MG63 (cell line): ENCODE measurements at regions not wholly inside any gene's neighbourhood (a gene's known extent, or its start where the extent isn't known, plus 50 kb on each side); places are given as distances from the start of the nearest gene placed in this dataset.
"Not testable (repeated sequence)": the region's sequence is repeated elsewhere in the genome, so short reads cannot be mapped to it uniquely, and the experiment has no call there.

Source experiments
- DNase-seq: peaks from one replicate; pipeline ENCODE4 v3.0.0-alpha.2; 2020
- H3K27me3 ChIP-seq: fragments of 250-450 bp; sonication (Bioruptor Pico); 2 replicates; pipeline ENCODE4 v1.5.1; 2020; ENCODE audit warnings: mild to moderate bottlenecking, moderate library complexity
- H3K36me3 ChIP-seq: fragments of 250-450 bp; sonication (Bioruptor Pico); 2 replicates; pipeline ENCODE4 v1.5.1; 2020; ENCODE audit warnings: mild to moderate bottlenecking, moderate library complexity
- H3K4me3 ChIP-seq: fragments of 250-450 bp; sonication (Bioruptor Pico); 2 replicates; pipeline ENCODE4 v1.5.1; 2020; ENCODE audit warnings: mild to moderate bottlenecking, moderate library complexity
- H3K9me3 ChIP-seq: fragments of 250-450 bp; sonication (Bioruptor Pico); 2 replicates; pipeline ENCODE4 v1.5.1; 2020; ENCODE audit warnings: mild to moderate bottlenecking, moderate library complexity

DNA sequence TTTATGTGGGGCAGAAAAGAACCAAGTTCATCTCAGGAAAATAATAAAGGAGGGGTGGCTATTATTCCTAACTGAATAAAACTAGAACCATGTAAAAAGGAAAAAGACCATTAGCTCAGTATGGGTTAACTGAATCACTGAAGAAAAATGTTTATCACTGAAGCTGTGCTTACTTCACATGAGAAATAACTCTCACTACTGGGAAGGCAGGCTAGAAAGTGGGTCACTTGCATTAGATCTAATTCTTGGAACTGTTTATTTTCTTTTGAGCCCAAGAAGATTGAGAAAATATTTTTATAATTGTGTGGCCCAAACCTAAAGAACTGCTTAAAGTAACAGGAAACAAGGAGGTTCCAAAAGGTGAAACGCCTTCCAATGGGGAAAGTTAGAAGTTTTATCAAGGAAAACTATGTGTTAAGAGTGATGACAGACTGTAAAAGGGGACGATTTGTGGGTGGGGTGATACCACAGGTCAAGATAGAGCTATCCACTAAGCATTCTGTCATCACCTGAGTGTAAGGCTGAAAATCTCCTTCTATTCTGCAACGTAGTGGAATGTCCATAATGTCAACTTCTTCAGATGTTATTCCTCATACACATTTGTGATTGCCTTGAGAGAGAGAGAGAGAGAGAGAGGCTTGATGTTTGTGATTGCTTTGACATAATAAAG, 1083.5 kb downstream of the PCDH7 start:
- Histone ChIP-seq H3K9me3 (no peaks in the 10 kb centered on the region), H3K4me3 (no peak overlapping the region), H3K36me3 (no peaks in the 10 kb centered on the region), H3K27me3 (no peaks in the 10 kb centered on the region)
- no peak for DNase-seq

DNA sequence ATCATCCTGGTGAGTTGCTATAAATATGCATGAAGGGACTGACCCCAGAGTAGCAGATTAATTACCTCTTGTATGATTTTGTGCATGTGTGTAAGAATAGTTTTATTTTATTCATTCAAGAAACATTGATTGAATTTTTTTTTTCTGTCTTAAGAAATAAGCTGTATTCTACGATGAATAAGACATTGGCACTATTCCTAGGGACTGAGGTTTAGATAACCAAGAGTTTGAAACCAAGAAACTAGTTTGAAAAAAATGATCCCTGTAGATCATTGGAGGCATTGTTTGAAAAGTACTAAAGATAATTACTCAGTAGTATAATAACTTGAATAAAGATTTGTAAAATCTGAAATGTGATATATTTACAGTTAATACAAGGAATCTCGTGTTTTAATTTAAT, 1086.9 kb downstream of the PCDH7 start:
- DNase-seq, result no peak

GRCh38 chr4:31844350-31844749, 1124.2 kb downstream of the PCDH7 start:
- Histone ChIP-seq H3K36me3 (no peaks in the 10 kb centered on the region), H3K4me3 (no peak overlapping the region), H3K27me3 (no peaks in the 10 kb centered on the region), H3K9me3 (no peaks in the 10 kb centered on the region)
- DNase-seq, result no peak

More for the DNA sequence above, 1086.9 kb downstream of the PCDH7 start:
- no peaks in the 10 kb centered on the region for H3K36me3 ChIP-seq
- no peak overlapping the region for H3K4me3 ChIP-seq
- no peaks in the 10 kb centered on the region for H3K27me3 ChIP-seq
- H3K9me3 ChIP-seq, result no peaks in the 10 kb centered on the region

DNA sequence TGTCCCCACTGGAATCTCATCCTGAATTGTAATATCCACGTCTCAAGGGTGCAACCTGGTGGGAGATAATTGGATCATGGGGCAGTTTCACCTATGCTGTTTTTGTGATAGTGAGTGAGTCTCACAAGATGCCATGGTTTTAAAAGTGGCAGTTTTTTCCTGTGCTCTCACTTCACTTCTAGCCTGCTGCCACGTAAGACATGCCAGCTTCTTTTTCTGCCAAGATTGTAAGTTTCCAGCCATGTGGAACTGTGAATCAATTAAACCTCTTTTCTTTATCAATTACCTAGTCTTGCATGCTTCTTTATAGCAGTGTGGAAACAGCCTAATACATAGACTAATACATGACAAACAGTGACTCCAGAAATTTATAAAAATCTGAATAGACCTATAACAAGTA, 1131.8 kb downstream of the PCDH7 start:
- no peaks in the 10 kb centered on the region for H3K27me3 ChIP-seq
- no peaks in the 10 kb centered on the region for H3K36me3 ChIP-seq
- no peak for DNase-seq
- H3K4me3 ChIP-seq, result no peak overlapping the region
- H3K9me3 ChIP-seq, result no peaks in the 10 kb centered on the region

GRCh38 chr4:31877429-31877828, 1157.3 kb downstream of the PCDH7 start:
- DNase-seq, result no peak
- no peak overlapping the region for H3K4me3 ChIP-seq

GRCh38 chr4:31880837-31881236, 1160.7 kb downstream of the PCDH7 start:
- H3K4me3 ChIP-seq, H3K9me3 ChIP-seq, H3K36me3 ChIP-seq, DNase-seq, H3K27me3 ChIP-seq: not testable (repeated sequence)

More at GRCh38 chr4:31877429-31877828, 1157.3 kb downstream of the PCDH7 start:
- Histone ChIP-seq H3K27me3 (no peaks in the 10 kb centered on the region), H3K36me3 (no peaks in the 10 kb centered on the region), H3K9me3 (no peaks in the 10 kb centered on the region)

GRCh38 chr4:31896349-31896748, 1176.2 kb downstream of the PCDH7 start:
- H3K9me3 ChIP-seq, result no peaks in the 10 kb centered on the region
- no peak overlapping the region for H3K4me3 ChIP-seq
- no peaks in the 10 kb centered on the region for H3K36me3 ChIP-seq
- no peak for DNase-seq
- no peaks in the 10 kb centered on the region for H3K27me3 ChIP-seq

- DNase-seq, result no peak
Observed at GRCh38 chr4:31905363-31905762, 1185.2 kb downstream of the PCDH7 start.

GRCh38 chr4:31908261-31908660, 1188.1 kb downstream of the PCDH7 start:
- H3K27me3 ChIP-seq, result no peaks in the 10 kb centered on the region
- no peak overlapping the region for H3K4me3 ChIP-seq
- DNase-seq, result no peak
- H3K36me3 ChIP-seq, result no peaks in the 10 kb centered on the region
- no peaks in the 10 kb centered on the region for H3K9me3 ChIP-seq

More at GRCh38 chr4:31905363-31905762, 1185.2 kb downstream of the PCDH7 start:
- H3K36me3 ChIP-seq, result no peaks in the 10 kb centered on the region
- no peak overlapping the region for H3K4me3 ChIP-seq
- H3K27me3 ChIP-seq, result no peaks in the 10 kb centered on the region
- no peaks in the 10 kb centered on the region for H3K9me3 ChIP-seq

GRCh38 chr4:31917334-31917733, 1197.2 kb downstream of the PCDH7 start:
- Histone ChIP-seq H3K36me3 (no peaks in the 10 kb centered on the region), H3K4me3 (no peak overlapping the region), H3K9me3 (no peaks in the 10 kb centered on the region), H3K27me3 (no peaks in the 10 kb centered on the region)
- no peak for DNase-seq

DNA sequence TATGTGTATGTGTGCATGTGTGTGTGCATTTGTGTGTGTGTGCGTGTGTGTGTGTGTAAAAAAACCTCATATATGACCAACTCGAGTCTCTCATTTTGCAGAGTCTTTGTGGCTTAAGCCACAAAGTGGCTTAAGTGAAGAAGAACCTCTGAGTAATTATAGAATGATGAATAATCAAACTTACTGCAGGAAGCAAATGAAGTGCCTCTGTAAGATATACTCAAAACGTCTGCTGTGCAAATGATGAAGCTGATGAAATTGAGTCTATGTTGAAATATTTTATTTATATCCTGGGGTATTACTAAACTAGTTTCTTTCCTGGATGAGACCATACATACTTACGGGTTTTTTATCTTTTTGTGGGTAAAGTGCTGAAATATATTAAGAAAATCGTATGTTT, 1198.7 kb downstream of the PCDH7 start:
- no peaks in the 10 kb centered on the region for H3K9me3 ChIP-seq
- no peak for DNase-seq

DNA sequence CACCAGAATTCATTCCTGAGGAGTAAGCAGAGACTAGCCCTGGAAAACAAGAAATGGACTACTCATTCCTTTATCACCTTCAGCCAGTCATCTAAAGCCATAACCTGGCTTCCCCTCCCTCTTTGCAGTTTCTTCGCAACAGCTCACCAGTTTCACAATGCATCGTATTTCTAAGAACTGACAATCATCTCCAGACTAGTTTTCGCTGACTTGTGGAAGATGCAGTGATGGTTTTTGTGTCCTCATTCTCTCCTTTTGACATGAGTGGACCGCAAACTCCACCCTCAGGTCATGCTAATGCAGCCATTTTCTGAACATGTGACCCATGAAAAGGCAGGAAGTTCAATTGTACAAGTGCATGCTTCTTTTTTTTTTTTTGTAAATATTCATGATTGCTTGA, 1203.5 kb downstream of the PCDH7 start:
- Histone ChIP-seq H3K27me3 (no peaks in the 10 kb centered on the region), H3K4me3 (no peak overlapping the region), H3K36me3 (no peaks in the 10 kb centered on the region), H3K9me3 (no peaks in the 10 kb centered on the region)
- DNase-seq, result no peak

More for the DNA sequence above, 1198.7 kb downstream of the PCDH7 start:
- Histone ChIP-seq H3K27me3 (no peaks in the 10 kb centered on the region), H3K36me3 (no peaks in the 10 kb centered on the region), H3K4me3 (no peak overlapping the region)

GRCh38 chr4:31929676-31930345, 1209.6 kb downstream of the PCDH7 start:
- Histone ChIP-seq H3K27me3 (no peaks in the 10 kb centered on the region), H3K36me3 (no peaks in the 10 kb centered on the region), H3K4me3 (no peak overlapping the region), H3K9me3 (no peaks in the 10 kb centered on the region)
- no peak for DNase-seq

DNA sequence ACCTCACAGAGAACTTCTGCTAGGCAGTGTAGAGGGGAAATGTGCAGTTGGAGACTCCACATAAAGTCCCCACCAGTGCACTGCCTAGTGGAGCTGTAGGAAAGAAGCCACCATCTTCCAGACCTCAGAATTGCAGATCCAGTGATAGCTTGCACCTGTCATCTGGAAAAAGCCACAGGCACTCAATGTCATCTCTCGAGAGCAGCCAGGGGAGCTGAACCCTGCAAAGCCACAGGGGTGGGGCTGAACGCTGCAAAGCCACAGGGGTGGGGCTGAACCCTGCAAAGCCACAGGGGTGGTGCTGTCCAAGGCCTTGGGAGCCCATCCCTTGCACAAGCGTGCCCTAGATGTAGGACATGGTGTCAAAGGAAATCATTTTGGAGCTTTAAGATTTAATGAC, 1226.3 kb downstream of the PCDH7 start:
- Histone ChIP-seq H3K9me3 (no peaks in the 10 kb centered on the region), H3K4me3 (no peak overlapping the region), H3K36me3 (no peaks in the 10 kb centered on the region), H3K27me3 (no peaks in the 10 kb centered on the region)
- no peak for DNase-seq

GRCh38 chr4:31947101-31947500, 1226.9 kb downstream of the PCDH7 start:
- no peak for DNase-seq
- Histone ChIP-seq H3K27me3 (no peaks in the 10 kb centered on the region), H3K36me3 (no peaks in the 10 kb centered on the region), H3K4me3 (no peak overlapping the region), H3K9me3 (no peaks in the 10 kb centered on the region)

DNA sequence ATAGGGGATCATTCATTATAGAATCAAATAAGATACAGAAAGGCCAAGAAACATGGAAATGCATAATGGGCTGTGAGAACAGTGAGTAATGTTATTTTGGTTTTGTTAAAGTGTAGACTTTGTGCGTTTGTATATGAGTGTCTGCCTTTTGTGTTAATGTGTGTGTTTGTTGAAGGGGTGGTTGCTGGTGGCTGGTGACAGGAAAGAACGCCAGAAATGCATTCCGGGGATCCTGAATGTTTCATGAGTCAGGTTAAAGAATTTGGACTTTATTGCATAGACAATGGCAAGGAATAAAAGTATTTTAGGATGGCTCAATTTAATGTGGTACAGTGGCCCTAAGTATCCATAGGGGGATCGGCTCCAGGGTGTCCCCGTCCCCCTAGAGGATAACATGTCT, 1228.9 kb downstream of the PCDH7 start:
- H3K9me3 ChIP-seq, result no peaks in the 10 kb centered on the region
- no peaks in the 10 kb centered on the region for H3K27me3 ChIP-seq
- DNase-seq, result no peak
- no peaks in the 10 kb centered on the region for H3K36me3 ChIP-seq
- no peak overlapping the region for H3K4me3 ChIP-seq

DNA sequence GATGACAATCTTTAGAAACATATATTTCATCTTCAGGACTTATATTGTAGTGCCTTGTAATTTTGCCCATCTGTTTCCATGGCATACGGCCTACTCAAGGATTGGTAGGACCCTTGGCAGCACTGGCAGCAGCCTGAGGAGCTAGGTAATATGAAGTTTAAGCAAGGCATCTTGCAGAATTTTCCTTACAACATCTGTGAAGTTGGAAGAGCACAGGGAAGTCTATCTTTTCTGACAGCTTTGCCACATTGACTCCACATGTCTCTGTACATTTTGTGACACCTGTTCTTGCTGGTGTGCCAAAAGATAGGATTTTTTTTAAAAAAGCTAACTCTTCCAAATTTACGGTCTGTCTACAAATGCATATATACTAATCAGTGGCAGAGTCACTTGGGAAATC, 1235.2 kb downstream of the PCDH7 start:
- no peaks in the 10 kb centered on the region for H3K9me3 ChIP-seq
- no peaks in the 10 kb centered on the region for H3K36me3 ChIP-seq
- DNase-seq, result no peak
- no peaks in the 10 kb centered on the region for H3K27me3 ChIP-seq
- no peak overlapping the region for H3K4me3 ChIP-seq

GRCh38 chr4:31959972-31960371, 1239.8 kb downstream of the PCDH7 start:
- no peak for DNase-seq
- Histone ChIP-seq H3K4me3 (no peak overlapping the region), H3K9me3 (no peaks in the 10 kb centered on the region), H3K27me3 (no peaks in the 10 kb centered on the region), H3K36me3 (no peaks in the 10 kb centered on the region)
